AG04449 (cell line): ENCODE measurements at regions not wholly inside any gene's neighbourhood (a gene's known extent, or its start where the extent isn't known, plus 50 kb on each side); places are given as distances from the start of the nearest gene placed in this dataset.
"Not testable (repeated sequence)": the region's sequence is repeated elsewhere in the genome, so short reads cannot be mapped to it uniquely, and the experiment has no call there.

Source experiments
- CTCF ChIA-PET: fragments of 350-600 bp; formaldehyde crosslinking; extraction: SDS; loops from one replicate; lab custom pipeline; 2021; ENCODE audit warnings: antibody characterized with exemption; lab: Yijun Ruan, JAX
- POLR2A ChIA-PET: fragments of 400-600, 350-600 bp; formaldehyde crosslinking; extraction: SDS; loops from one replicate; lab custom pipeline; 2020; ENCODE audit warnings: antibody characterized with exemption, inconsistent platforms; lab: Yijun Ruan, JAX
- DNase-seq: peaks from one replicate; pipeline ENCODE4 v3.0.0-alpha.2; 2010; ENCODE audit warnings: low read depth, low spot score
- H3K4me3 ChIP-seq: 2 replicates; pipeline ENCODE4 v1.5.1; 2011; ENCODE audit warnings: low read depth, mild to moderate bottlenecking, control low read depth, low read length
- CTCF ChIP-seq: IDR thresholded peaks from one replicate; pipeline ENCODE4 v1.5.1; 2011; ENCODE audit warnings: mild to moderate bottlenecking, moderate library complexity, low read length, control low read depth, inconsistent platforms; ENCODE audit not compliant: insufficient read depth; ENCODE audit errors: missing control alignments

GRCh38 chr12:34166427-34167060 is 144.2 kb downstream of the ALG10 start:
- no peak for TF ChIP-seq CTCF
- no peak overlapping the region for H3K4me3 ChIP-seq
- ChIA-PET POLR2A (no interaction called here), CTCF (no interaction called here)
- DNase-seq, result no peak

DNA sequence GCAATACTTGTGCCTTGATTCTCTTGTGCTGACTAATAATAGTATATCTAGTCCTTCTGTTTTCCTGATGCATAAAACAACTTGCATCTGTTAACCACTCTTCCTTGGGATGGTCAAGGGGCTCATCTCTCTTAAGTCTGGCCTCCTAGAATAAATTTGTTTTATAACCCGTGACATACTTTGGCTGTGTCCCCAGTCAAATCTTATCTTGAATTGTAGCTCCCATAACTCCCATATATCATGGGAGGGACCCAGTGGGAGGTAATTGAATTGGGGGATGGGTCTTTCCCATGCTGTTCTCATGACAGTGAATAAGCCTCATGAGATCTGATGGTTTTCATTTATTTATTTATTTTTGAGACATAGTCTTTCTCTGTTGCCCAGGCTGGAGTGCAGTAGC is 146.2 kb downstream of the ALG10 start:
- DNase-seq, H3K4me3 ChIP-seq, POLR2A ChIA-PET, CTCF ChIA-PET: not testable (repeated sequence)

- DNase-seq, result no peak
- H3K4me3 ChIP-seq, result no peak overlapping the region
- POLR2A ChIA-PET, result no interaction called here
- CTCF ChIA-PET, result no interaction called here
- TF ChIP-seq CTCF, result no peak
These were observed 164.2 kb downstream of the ALG10 start for GRCh38 chr12:34186492-34186891.

DNA sequence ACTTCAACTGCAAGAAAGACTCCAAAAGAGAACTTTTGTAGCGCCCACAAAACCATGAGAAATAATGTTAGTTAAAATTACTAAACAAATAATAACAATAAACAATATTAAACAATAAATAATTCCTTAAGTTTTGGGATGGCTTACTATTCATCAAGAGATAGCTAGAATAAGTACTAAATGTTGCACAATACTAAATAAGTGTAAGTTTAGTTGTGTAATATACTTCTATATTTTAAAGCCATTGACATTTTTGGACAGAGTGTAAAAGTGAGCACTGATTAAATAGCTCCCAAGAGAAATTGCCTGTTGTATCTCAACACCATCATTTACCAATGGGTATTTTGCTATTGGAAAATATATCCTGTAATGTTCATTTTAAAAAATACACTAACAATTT is 166.7 kb downstream of the ALG10 start:
- no peak for DNase-seq
- POLR2A ChIA-PET, result no interaction called here
- TF ChIP-seq CTCF, result no peak
- CTCF ChIA-PET, result no interaction called here
- H3K4me3 ChIP-seq, result no peak overlapping the region

GRCh38 chr12:34190054-34190453 is 167.8 kb downstream of the ALG10 start:
- TF ChIP-seq CTCF, result no peak
- POLR2A ChIA-PET, result no interaction called here
- CTCF ChIA-PET, result no interaction called here
- DNase-seq, result no peak
- H3K4me3 ChIP-seq, result no peak overlapping the region

- H3K4me3 ChIP-seq, result no peak overlapping the region
- ChIA-PET POLR2A (no interaction called here), CTCF (no interaction called here)
- TF ChIP-seq CTCF, result no peak
- DNase-seq, result no peak
These were observed 176.6 kb downstream of the ALG10 start for GRCh38 chr12:34198924-34199323.
